CD4-positive, alpha-beta memory T cell (primary cell): ENCODE measurements at regions not wholly inside any gene's neighbourhood (a gene's known extent, or its start where the extent isn't known, plus 50 kb on each side); places are given as distances from the start of the nearest gene placed in this dataset.

Experiments used
- CTCF ChIA-PET: fragments of 350-600 bp; sonication (Branson Sonifier 250); formaldehyde crosslinking; loops from one replicate; lab custom pipeline; 2021; ENCODE audit warnings: inconsistent platforms; ENCODE audit not compliant: partially characterized antibody; lab: Charles Lee
- POLR2A ChIA-PET: fragments of 350-600 bp; sonication (Branson Sonifier 250); formaldehyde crosslinking; loops from one replicate; lab custom pipeline; 2021; ENCODE audit not compliant: partially characterized antibody; lab: Charles Lee
- DNase-seq, 5 donors: peaks; one replicate each; pipeline versions ENCODE4 v3.0.0 to v3.0.0-alpha.2; 2020 to 2022; ENCODE audit warnings: mixed read lengths in 1 of 5
- H3K27ac ChIP-seq: one replicate; pipeline ENCODE4 v1.7.0; 2013; ENCODE audit warnings: low read depth, low read length
- H3K27me3 ChIP-seq: 2 replicates; pipeline ENCODE4 v1.7.0; 2013; ENCODE audit warnings: mild to moderate bottlenecking, low read length, moderate library complexity; ENCODE audit not compliant: insufficient read depth
- H3K36me3 ChIP-seq: 2 replicates; pipeline ENCODE4 v1.7.0; 2013; ENCODE audit warnings: mild to moderate bottlenecking, low read length, moderate library complexity; ENCODE audit not compliant: insufficient read depth
- H3K4me1 ChIP-seq: 2 replicates; pipeline ENCODE4 v1.7.0; 2013; ENCODE audit warnings: mild to moderate bottlenecking, low read length, moderate library complexity; ENCODE audit not compliant: insufficient read depth
- H3K4me3 ChIP-seq, 2 donors: one replicate each; pipeline ENCODE4 v1.7.0; 2013; ENCODE audit warnings: low read length in 2 of 2, mild to moderate bottlenecking in 1 of 2
- H3K9me3 ChIP-seq, 2 donors: one replicate each; pipeline ENCODE4 v1.7.0; 2013; ENCODE audit warnings: low read length in 2 of 2, control low read depth in 1 of 2; ENCODE audit not compliant: control insufficient read depth in 1 of 2
- H3K27ac Mint-ChIP-seq, 7 donors: one replicate each; pipeline ENCODE4 v1.8.0; 2020 to 2021; ENCODE audit warnings: mixed read lengths in 7 of 7, mild to moderate bottlenecking in 6 of 7, inconsistent platforms in 3 of 7, moderate library complexity in 3 of 7
- H3K27me3 Mint-ChIP-seq, 2 donors: one replicate each; pipeline ENCODE4 v1.8.0; 2020 to 2021; ENCODE audit warnings: mixed read lengths in 2 of 2
- H3K36me3 Mint-ChIP-seq, 2 donors: one replicate each; pipeline ENCODE4 v1.8.0; 2020 to 2021; ENCODE audit warnings: mixed read lengths in 2 of 2, inconsistent platforms in 1 of 2, mild to moderate bottlenecking in 1 of 2
- H3K4me1 Mint-ChIP-seq, 4 donors: one replicate each; pipeline ENCODE4 v1.8.0; 2020 to 2021; ENCODE audit warnings: mixed read lengths in 4 of 4, mild to moderate bottlenecking in 1 of 4
- H3K4me3 Mint-ChIP-seq, 8 donors: one replicate each; pipeline ENCODE4 v1.8.0; 2020 to 2021; ENCODE audit warnings: mixed read lengths in 8 of 8, mild to moderate bottlenecking in 7 of 8, moderate library complexity in 6 of 8, inconsistent platforms in 3 of 8
- H3K9me3 Mint-ChIP-seq, 8 donors: one replicate each; pipeline ENCODE4 v1.8.0; 2020 to 2021; ENCODE audit warnings: mixed read lengths in 8 of 8, mild to moderate bottlenecking in 5 of 8, inconsistent platforms in 3 of 8, moderate library complexity in 1 of 8
- intact Hi-C: fragments of 100-400 bp; cut with micrococcal nuclease; formaldehyde crosslinking; loops from one replicate; pipeline ENCODE4 v1.15.1; 2023

GRCh38 chr3:176824811-176825210 lies 372.5 kb downstream of the TBL1XR1 start:
- Histone ChIP-seq H3K4me3 (no peak overlapping the region), H3K4me1 (no peaks in the 10 kb centered on the region), H3K9me3 (no peaks in the 10 kb centered on the region), H3K27me3 (no peaks in the 10 kb centered on the region), H3K27ac (no peak overlapping the region), H3K36me3 (no peaks in the 10 kb centered on the region)
- Mint-ChIP-seq H3K4me1 (no peaks in the 10 kb centered on the region), H3K27me3 (peaks cover 6% of the 10 kb centered on the region in 2 donors), H3K36me3 (no peaks in the 10 kb centered on the region), H3K27ac (no peak overlapping the region), H3K4me3 (no peak overlapping the region), H3K9me3 (peaks cover 0 to 3% (median 0%) of the 10 kb centered on the region in 8 donors)
- CTCF ChIA-PET = no interaction called here
- no peak for DNase-seq
- intact Hi-C loops = no loop called here
- POLR2A ChIA-PET = no interaction called here

DNA sequence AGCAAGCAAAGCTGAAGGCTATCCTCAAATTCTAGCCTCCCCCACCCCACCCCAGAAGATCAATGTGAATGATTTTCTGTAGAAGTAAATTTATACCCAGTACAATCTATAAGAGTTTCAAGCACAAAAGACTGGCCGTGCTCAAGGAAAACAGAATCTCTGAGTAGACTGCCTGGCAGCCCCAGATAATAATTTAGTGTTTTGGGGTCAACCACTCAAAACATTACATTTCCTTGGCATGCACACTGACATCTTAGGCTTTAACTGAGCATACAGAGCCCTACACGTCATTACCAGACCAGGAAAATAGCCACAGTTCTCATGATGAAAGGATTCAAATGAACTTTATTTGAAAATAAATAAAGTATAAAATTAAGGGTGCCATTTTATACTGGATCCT lies 376.5 kb downstream of the TBL1XR1 start:
- POLR2A ChIA-PET = no interaction called here
- no peaks in the 10 kb centered on the region for H3K27me3 ChIP-seq
- H3K27me3 Mint-ChIP-seq = peaks cover 4 to 6% of the 10 kb centered on the region in 2 donors
- H3K4me3 Mint-ChIP-seq = no peak overlapping the region
- CTCF ChIA-PET = interaction anchor here (1.0 kb wide), 1 partner anchor 51 kb away, joined by 4 read pairs; no protein-coding TSS in a partner anchor
- intact Hi-C loops = no loop called here
- DNase-seq = no peak
- H3K4me1 Mint-ChIP-seq = no peaks in the 10 kb centered on the region
- no peak overlapping the region for H3K4me3 ChIP-seq
- H3K4me1 ChIP-seq = no peaks in the 10 kb centered on the region
- H3K9me3 ChIP-seq = no peaks in the 10 kb centered on the region
- H3K36me3 Mint-ChIP-seq = no peaks in the 10 kb centered on the region
- peaks cover 0 to 3% (median 0%) of the 10 kb centered on the region in 8 donors for H3K9me3 Mint-ChIP-seq
- no peak overlapping the region for H3K27ac Mint-ChIP-seq
- no peaks in the 10 kb centered on the region for H3K36me3 ChIP-seq
- no peak overlapping the region for H3K27ac ChIP-seq

GRCh38 chr3:176816937-176817336 lies 380.3 kb downstream of the TBL1XR1 start:
- Histone ChIP-seq H3K4me3 (no peak overlapping the region), H3K27ac (no peak overlapping the region), H3K9me3 (no peaks in the 10 kb centered on the region), H3K27me3 (no peaks in the 10 kb centered on the region), H3K4me1 (no peaks in the 10 kb centered on the region), H3K36me3 (no peaks in the 10 kb centered on the region)
- H3K9me3 Mint-ChIP-seq = peaks cover 0 to 3% (median 0%) of the 10 kb centered on the region in 8 donors
- ChIA-PET POLR2A (no interaction called here), CTCF (no interaction called here)
- H3K4me3 Mint-ChIP-seq = no peak overlapping the region
- H3K27me3 Mint-ChIP-seq = peaks cover 3% of the 10 kb centered on the region in 2 donors
- intact Hi-C loops = no loop called here
- no peak for DNase-seq
- no peaks in the 10 kb centered on the region for H3K4me1 Mint-ChIP-seq
- no peak overlapping the region for H3K27ac Mint-ChIP-seq
- no peaks in the 10 kb centered on the region for H3K36me3 Mint-ChIP-seq

DNA sequence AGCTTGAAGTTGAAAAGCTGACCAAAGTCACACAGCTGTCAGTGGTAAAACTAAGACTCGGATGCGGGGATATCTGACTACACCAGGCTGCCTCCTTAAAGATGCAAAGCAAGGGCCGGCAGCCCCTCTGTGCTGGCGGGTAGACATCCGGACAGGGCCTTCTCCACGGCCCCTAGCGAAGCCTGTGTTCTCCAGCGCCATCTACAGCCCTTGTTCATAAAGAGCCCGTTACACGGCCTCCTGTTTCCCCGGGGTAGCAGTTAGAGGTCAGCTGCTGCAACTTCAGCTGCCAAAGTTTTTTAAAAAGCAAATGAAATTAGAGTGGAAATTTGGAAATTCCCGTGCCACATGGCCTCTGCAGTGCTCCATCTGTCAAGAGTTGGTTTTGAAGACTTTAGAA lies 383.0 kb downstream of the TBL1XR1 start:
- H3K4me3 ChIP-seq = no peak overlapping the region
- Mint-ChIP-seq H3K4me3 (no peak overlapping the region), H3K4me1 (no peaks in the 10 kb centered on the region), H3K9me3 (peaks cover 0 to 3% (median 0%) of the 10 kb centered on the region in 8 donors), H3K27me3 (peaks cover 0 to 1% of the 10 kb centered on the region in 2 donors), H3K36me3 (no peaks in the 10 kb centered on the region), H3K27ac (no peak overlapping the region)
- H3K27me3 ChIP-seq = no peaks in the 10 kb centered on the region
- no peak overlapping the region for H3K27ac ChIP-seq
- intact Hi-C loops = no loop called here
- ChIA-PET CTCF (no interaction called here), POLR2A (no interaction called here)
- no peaks in the 10 kb centered on the region for H3K4me1 ChIP-seq
- no peak for DNase-seq
- no peaks in the 10 kb centered on the region for H3K9me3 ChIP-seq
- H3K36me3 ChIP-seq = no peaks in the 10 kb centered on the region

- no peak overlapping the region for H3K27ac Mint-ChIP-seq
- Histone ChIP-seq H3K4me1 (no peaks in the 10 kb centered on the region), H3K27me3 (no peaks in the 10 kb centered on the region), H3K36me3 (no peaks in the 10 kb centered on the region), H3K9me3 (no peaks in the 10 kb centered on the region), H3K27ac (no peak overlapping the region), H3K4me3 (no peak overlapping the region)
- POLR2A ChIA-PET = no interaction called here
- no peak for DNase-seq
- intact Hi-C loops = no loop called here
- no peaks in the 10 kb centered on the region for H3K36me3 Mint-ChIP-seq
- peaks cover 0 to 2% (median 0%) of the 10 kb centered on the region in 8 donors for H3K9me3 Mint-ChIP-seq
- H3K27me3 Mint-ChIP-seq = no peaks in the 10 kb centered on the region
- CTCF ChIA-PET = no interaction called here
- no peak overlapping the region for H3K4me3 Mint-ChIP-seq
- H3K4me1 Mint-ChIP-seq = no peaks in the 10 kb centered on the region
These were observed 389.3 kb downstream of the TBL1XR1 start for GRCh38 chr3:176807938-176808337.

GRCh38 chr3:176799675-176800074 lies 397.6 kb downstream of the TBL1XR1 start:
- ChIA-PET CTCF (no interaction called here), POLR2A (no interaction called here)
- Mint-ChIP-seq H3K27me3 (peaks cover 2 to 6% of the 10 kb centered on the region in 2 donors), H3K4me3 (no peak overlapping the region), H3K27ac (no peak overlapping the region), H3K4me1 (no peaks in the 10 kb centered on the region), H3K36me3 (no peaks in the 10 kb centered on the region), H3K9me3 (peaks cover 0 to 5% (median 0%) of the 10 kb centered on the region in 8 donors)
- no peak for DNase-seq
- Histone ChIP-seq H3K36me3 (no peaks in the 10 kb centered on the region), H3K27ac (no peak overlapping the region), H3K4me3 (no peak overlapping the region), H3K9me3 (no peaks in the 10 kb centered on the region), H3K27me3 (no peaks in the 10 kb centered on the region), H3K4me1 (no peaks in the 10 kb centered on the region)
- intact Hi-C loops = no loop called here

GRCh38 chr3:176798680-176799079 lies 398.6 kb downstream of the TBL1XR1 start:
- Mint-ChIP-seq H3K27ac (no peak overlapping the region), H3K4me1 (no peaks in the 10 kb centered on the region), H3K27me3 (peaks cover 2 to 6% of the 10 kb centered on the region in 2 donors), H3K4me3 (no peak overlapping the region), H3K36me3 (no peaks in the 10 kb centered on the region), H3K9me3 (peaks cover 0 to 5% (median 0%) of the 10 kb centered on the region in 8 donors)
- H3K4me3 ChIP-seq = no peak overlapping the region
- no peak for DNase-seq
- H3K9me3 ChIP-seq = no peaks in the 10 kb centered on the region
- H3K4me1 ChIP-seq = no peaks in the 10 kb centered on the region
- ChIA-PET CTCF (no interaction called here), POLR2A (no interaction called here)
- no peaks in the 10 kb centered on the region for H3K27me3 ChIP-seq
- no peak overlapping the region for H3K27ac ChIP-seq
- H3K36me3 ChIP-seq = no peaks in the 10 kb centered on the region
- intact Hi-C loops = no loop called here

- H3K36me3 ChIP-seq = no peaks in the 10 kb centered on the region
- Mint-ChIP-seq H3K4me1 (no peaks in the 10 kb centered on the region), H3K27ac (no peak overlapping the region), H3K9me3 (peaks cover 0 to 5% (median 0%) of the 10 kb centered on the region in 8 donors), H3K27me3 (peaks cover 2 to 7% of the 10 kb centered on the region in 2 donors), H3K4me3 (no peak overlapping the region), H3K36me3 (no peaks in the 10 kb centered on the region)
- H3K27me3 ChIP-seq = no peaks in the 10 kb centered on the region
- POLR2A ChIA-PET = no interaction called here
- H3K27ac ChIP-seq = no peak overlapping the region
- CTCF ChIA-PET = no interaction called here
- no peaks in the 10 kb centered on the region for H3K9me3 ChIP-seq
- no peak overlapping the region for H3K4me3 ChIP-seq
- intact Hi-C loops = no loop called here
- no peak for DNase-seq
- no peaks in the 10 kb centered on the region for H3K4me1 ChIP-seq
These were observed 400.9 kb downstream of the TBL1XR1 start for GRCh38 chr3:176796371-176796770.
